DOHH2 (cell line): ENCODE measurements at regions not wholly inside any gene's neighbourhood (a gene's known extent, or its start where the extent isn't known, plus 50 kb on each side); places are given as distances from the start of the nearest gene placed in this dataset.

Experiments
- H3F3A ChIP-seq: fragments of 200-600 bp; sonication (generic), shearing (Covaris generic); 2 replicates; pipeline ENCODE4 v1.6.0; 2016; ENCODE audit warnings: antibody characterized with exemption, mild to moderate bottlenecking; ENCODE audit not compliant: control insufficient read depth, insufficient read depth
- H3K27ac ChIP-seq: fragments of 200-600 bp; sonication (generic); 2 replicates; pipeline ENCODE4 v1.5.1; 2014; ENCODE audit warnings: low read depth, mild to moderate bottlenecking, low read length, moderate library complexity
- H3K27me3 ChIP-seq: fragments of 200-600 bp; sonication (generic); 2 replicates; pipeline ENCODE4 v1.6.1; 2014; ENCODE audit warnings: mild to moderate bottlenecking, low read length, mixed read lengths; ENCODE audit not compliant: control insufficient read depth
- H3K36me3 ChIP-seq: fragments of 200-600 bp; sonication (generic); 2 replicates; pipeline ENCODE4 v1.6.1; 2014; ENCODE audit warnings: mild to moderate bottlenecking, low read length, moderate library complexity, mixed read lengths; ENCODE audit not compliant: control insufficient read depth
- H3K4me1 ChIP-seq: fragments of 200-600 bp; sonication (generic); 2 replicates; pipeline ENCODE4 v1.6.1; 2014; ENCODE audit warnings: mild to moderate bottlenecking, low read length, mixed read lengths; ENCODE audit not compliant: control insufficient read depth
- H3K4me2 ChIP-seq: fragments of 200-600 bp; sonication (generic); 2 replicates; pipeline ENCODE4 v1.6.0; 2014; ENCODE audit warnings: mild to moderate bottlenecking, low read length, moderate library complexity
- H3K4me3 ChIP-seq: fragments of 200-600 bp; sonication (generic); 2 replicates; pipeline ENCODE4 v1.5.1; 2014; ENCODE audit warnings: mild to moderate bottlenecking, low read length, mixed read lengths
- H3K79me2 ChIP-seq: fragments of 200-600 bp; sonication (generic); 2 replicates; pipeline ENCODE4 v1.6.1; 2014; ENCODE audit warnings: mild to moderate bottlenecking, low read length, mixed read lengths; ENCODE audit not compliant: control insufficient read depth
- H3K9me2 ChIP-seq: fragments of 200-600 bp; sonication (generic); replicated peaks from 2 replicates; pipeline ENCODE4 v1.6.1; 2014; ENCODE audit warnings: mild to moderate bottlenecking, low read length, mixed read lengths; ENCODE audit not compliant: control insufficient read depth
- H3K9me3 ChIP-seq: fragments of 200-600 bp; sonication (generic); 2 replicates; pipeline ENCODE4 v1.6.1; 2014; ENCODE audit warnings: antibody characterized with exemption, low read length, mixed read lengths; ENCODE audit not compliant: control insufficient read depth, insufficient read depth
- H4K20me1 ChIP-seq: fragments of 200-600 bp; sonication (generic); 2 replicates; pipeline ENCODE4 v1.6.0; 2014; ENCODE audit warnings: low read depth, mild to moderate bottlenecking, antibody characterized with exemption, low read length, moderate library complexity; ENCODE audit not compliant: control insufficient read depth, insufficient read depth
- CTCF ChIP-seq: fragments of 200-600 bp; sonication (generic); IDR thresholded peaks from one replicate; pipeline ENCODE4 v1.5.1; 2014; ENCODE audit warnings: antibody characterized with exemption, mild to moderate bottlenecking, low read depth, low read length; ENCODE audit not compliant: poor library complexity, severe bottlenecking
- EZH2phosphoT487 ChIP-seq: fragments of 200-600 bp; sonication (generic); IDR thresholded peaks from 2 replicates; pipeline ENCODE4 v1.6.1; 2017; ENCODE audit warnings: borderline replicate concordance, mild to moderate bottlenecking, antibody characterized with exemption, low read length, moderate library complexity, mixed read lengths

GRCh38 chr5:124278636-124279035 lies 467.8 kb downstream of the ZNF608 start:
- Histone ChIP-seq H3K27ac (no peak overlapping the region), H3K36me3 (no peaks in the 10 kb centered on the region), H3K4me2 (no peak overlapping the region), H3K9me3 (no peaks in the 10 kb centered on the region), H3K4me1 (no peaks in the 10 kb centered on the region), H3K27me3 (no peaks in the 10 kb centered on the region), H3K9me2 (no peaks in the 10 kb centered on the region), H4K20me1 (no peaks in the 10 kb centered on the region), H3F3A (no peaks in the 10 kb centered on the region), H3K4me3 (no peak overlapping the region), H3K79me2 (no peaks in the 10 kb centered on the region)
- no peak for TF ChIP-seq EZH2phosphoT487
- TF ChIP-seq CTCF, result no peak

- Histone ChIP-seq H3K9me3 (no peaks in the 10 kb centered on the region), H3K27ac (no peak overlapping the region), H3F3A (no peaks in the 10 kb centered on the region), H3K4me3 (no peak overlapping the region), H4K20me1 (no peaks in the 10 kb centered on the region), H3K27me3 (no peaks in the 10 kb centered on the region), H3K4me2 (no peak overlapping the region), H3K9me2 (no peaks in the 10 kb centered on the region), H3K79me2 (no peaks in the 10 kb centered on the region), H3K4me1 (no peaks in the 10 kb centered on the region), H3K36me3 (no peaks in the 10 kb centered on the region)
- TF ChIP-seq EZH2phosphoT487 (no peak), CTCF (no peak)
Observed at GRCh38 chr5:124277767-124278545, 468.5 kb downstream of the ZNF608 start.

DNA sequence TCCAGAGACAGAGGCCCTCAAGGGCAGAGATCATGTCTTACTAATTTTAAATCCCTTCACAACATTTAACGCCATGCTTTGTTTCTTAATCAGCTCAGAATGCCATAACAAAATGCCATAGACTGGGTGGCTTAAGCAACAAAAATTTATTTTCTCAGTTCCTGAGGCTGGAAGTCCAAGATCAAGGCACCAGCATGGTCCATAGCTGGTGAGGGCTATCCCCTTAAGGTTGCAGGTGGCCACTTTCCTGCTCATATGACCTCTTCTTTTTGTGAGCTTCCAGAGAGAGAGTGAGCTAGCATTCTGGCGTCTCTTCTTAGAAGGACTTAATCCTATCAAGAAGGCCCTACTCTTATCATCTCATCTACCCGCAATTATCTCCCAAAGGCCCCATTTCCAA lies 470.3 kb downstream of the ZNF608 start:
- H3K4me3 ChIP-seq, result no peak overlapping the region
- no peak overlapping the region for H3K27ac ChIP-seq
- H4K20me1 ChIP-seq, result no peaks in the 10 kb centered on the region
- no peaks in the 10 kb centered on the region for H3K79me2 ChIP-seq
- H3K36me3 ChIP-seq, result no peaks in the 10 kb centered on the region
- TF ChIP-seq CTCF (no peak), EZH2phosphoT487 (no peak)
- H3K9me2 ChIP-seq, result no peaks in the 10 kb centered on the region
- no peaks in the 10 kb centered on the region for H3F3A ChIP-seq
- H3K4me1 ChIP-seq, result no peaks in the 10 kb centered on the region
- H3K4me2 ChIP-seq, result no peak overlapping the region
- H3K9me3 ChIP-seq, result no peaks in the 10 kb centered on the region
- H3K27me3 ChIP-seq, result no peaks in the 10 kb centered on the region

DNA sequence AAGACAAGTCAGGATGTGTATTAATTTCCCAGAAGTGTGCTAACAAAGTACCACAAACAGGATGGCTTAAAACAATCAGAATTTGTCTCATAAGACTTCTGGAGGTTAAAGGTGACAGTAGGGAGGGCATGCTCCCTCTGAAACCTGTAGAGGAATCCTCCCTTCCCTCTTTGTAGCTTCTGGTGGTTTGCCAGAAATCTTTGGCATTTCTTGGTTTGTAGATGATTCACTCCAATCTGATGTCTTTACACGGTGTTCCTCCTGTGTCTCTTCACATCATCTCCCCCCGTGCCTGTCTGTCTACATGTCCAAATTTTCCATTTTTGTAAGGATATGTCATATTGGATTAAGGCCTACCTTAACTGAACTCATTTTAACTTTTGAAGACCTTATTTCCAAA lies 471.5 kb downstream of the ZNF608 start:
- no peak for TF ChIP-seq CTCF
- no peak for TF ChIP-seq EZH2phosphoT487
- H3K36me3 ChIP-seq, result no peaks in the 10 kb centered on the region
- H3K4me2 ChIP-seq, result no peak overlapping the region
- H3F3A ChIP-seq, result no peaks in the 10 kb centered on the region
- no peak overlapping the region for H3K4me3 ChIP-seq
- no peaks in the 10 kb centered on the region for H3K9me3 ChIP-seq
- H3K9me2 ChIP-seq, result no peaks in the 10 kb centered on the region
- H3K27ac ChIP-seq, result no peak overlapping the region
- H3K27me3 ChIP-seq, result no peaks in the 10 kb centered on the region
- no peaks in the 10 kb centered on the region for H4K20me1 ChIP-seq
- H3K4me1 ChIP-seq, result no peaks in the 10 kb centered on the region
- no peaks in the 10 kb centered on the region for H3K79me2 ChIP-seq
